Progenitor cell of endocrine pancreas (in vitro differentiated cells): ENCODE measurements at regions not wholly inside any gene's neighbourhood (a gene's known extent, or its start where the extent isn't known, plus 50 kb on each side); places are given as distances from the start of the nearest gene placed in this dataset.

Experiments used
- DNase-seq: peaks from one replicate; pipeline ENCODE4 v3.0.0; 2021; ENCODE audit warnings: low spot score; ENCODE audit not compliant: unreplicated experiment
- H3K27ac Mint-ChIP-seq: 2 replicates; pipeline ENCODE4 v1.8.0; 2021; ENCODE audit warnings: mild to moderate bottlenecking, moderate library complexity, mixed read lengths
- H3K27me3 Mint-ChIP-seq: 2 replicates; pipeline ENCODE4 v1.8.0; 2021; ENCODE audit warnings: mixed read lengths
- H3K36me3 Mint-ChIP-seq: 2 replicates; pipeline ENCODE4 v1.8.0; 2022; ENCODE audit warnings: mixed read lengths; ENCODE audit not compliant: insufficient read depth
- H3K4me1 Mint-ChIP-seq: 2 replicates; pipeline ENCODE4 v1.8.0; 2021; ENCODE audit warnings: low read depth, mixed read lengths
- H3K4me3 Mint-ChIP-seq: 2 replicates; pipeline ENCODE4 v1.8.0; 2021; ENCODE audit warnings: low read depth, mild to moderate bottlenecking, moderate library complexity, mixed read lengths
- H3K9me3 Mint-ChIP-seq: 2 replicates; pipeline ENCODE4 v1.8.0; 2021; ENCODE audit warnings: low read depth, mixed read lengths
- CTCF ChIP-seq: fragments of 200-600 bp; sonication (generic); IDR thresholded peaks from one replicate; pipeline ENCODE4 v1.5.0; 2021; ENCODE audit warnings: antibody characterized with exemption, mild to moderate bottlenecking; ENCODE audit not compliant: unreplicated experiment

- no peak for TF ChIP-seq CTCF
- no peaks in the 10 kb centered on the region for H3K9me3 Mint-ChIP-seq
- H3K4me3 Mint-ChIP-seq, result no peak overlapping the region
- H3K27me3 Mint-ChIP-seq, result no peaks in the 10 kb centered on the region
- H3K4me1 Mint-ChIP-seq, result no peaks in the 10 kb centered on the region
- no peak for DNase-seq
- H3K36me3 Mint-ChIP-seq, result no peaks in the 10 kb centered on the region
- no peak overlapping the region for H3K27ac Mint-ChIP-seq
Observed at GRCh38 chr3:156615592-156616173, 58.7 kb upstream of the TIPARP start.

DNA sequence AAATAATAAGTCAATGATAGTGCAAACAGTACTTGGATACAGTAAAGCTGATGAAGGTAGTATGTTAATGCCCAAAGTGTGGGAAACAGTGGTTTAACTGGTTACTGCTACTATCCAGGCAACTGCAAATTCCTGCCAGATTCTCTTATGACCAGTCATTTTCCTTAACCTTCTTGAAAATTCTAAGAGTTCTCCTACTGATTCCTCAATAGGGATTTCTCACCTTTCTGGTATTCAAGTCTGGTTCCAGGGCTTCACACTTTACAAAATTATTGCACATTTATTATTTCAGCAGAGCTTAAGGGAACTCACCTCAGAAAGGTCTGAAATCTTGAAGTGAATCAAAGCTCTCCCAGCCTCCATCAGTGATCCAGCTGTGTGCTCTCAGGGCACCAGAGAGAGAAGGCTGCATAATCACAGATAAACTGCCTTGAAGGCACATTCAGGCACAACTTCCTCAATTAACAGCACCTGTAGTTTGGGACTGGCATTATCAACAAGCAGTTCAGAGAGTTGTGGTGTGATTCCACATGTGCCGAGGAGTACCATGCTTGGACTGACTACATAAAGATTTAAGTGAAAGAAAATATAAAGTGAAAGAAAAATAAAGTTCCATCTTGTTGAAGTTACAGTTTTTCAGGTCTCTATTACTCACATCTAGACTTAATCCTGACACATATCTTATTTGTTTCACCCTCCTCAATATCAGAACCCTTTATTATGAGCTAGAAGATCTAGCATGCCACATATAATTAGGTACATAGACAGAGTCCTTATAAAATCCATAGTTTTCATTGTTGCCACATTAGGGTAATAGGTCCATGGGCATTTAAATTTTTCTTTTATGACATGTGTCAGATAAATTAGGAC, 59.5 kb upstream of the TIPARP start:
- Mint-ChIP-seq H3K27me3 (no peaks in the 10 kb centered on the region), H3K4me1 (no peaks in the 10 kb centered on the region), H3K4me3 (no peak overlapping the region), H3K36me3 (no peaks in the 10 kb centered on the region), H3K27ac (no peak overlapping the region), H3K9me3 (no peaks in the 10 kb centered on the region)
- DNase-seq, result no peak
- no peak for TF ChIP-seq CTCF

GRCh38 chr3:156612903-156613302, 58.0 kb upstream of the SSR3 start:
- Mint-ChIP-seq H3K27ac (no peak overlapping the region), H3K9me3 (no peaks in the 10 kb centered on the region), H3K4me3 (no peak overlapping the region), H3K27me3 (peaks cover 10% of the 10 kb centered on the region), H3K36me3 (no peaks in the 10 kb centered on the region), H3K4me1 (peaks cover 2% of the 10 kb centered on the region)
- DNase-seq, result no peak
- TF ChIP-seq CTCF, result no peak

DNA sequence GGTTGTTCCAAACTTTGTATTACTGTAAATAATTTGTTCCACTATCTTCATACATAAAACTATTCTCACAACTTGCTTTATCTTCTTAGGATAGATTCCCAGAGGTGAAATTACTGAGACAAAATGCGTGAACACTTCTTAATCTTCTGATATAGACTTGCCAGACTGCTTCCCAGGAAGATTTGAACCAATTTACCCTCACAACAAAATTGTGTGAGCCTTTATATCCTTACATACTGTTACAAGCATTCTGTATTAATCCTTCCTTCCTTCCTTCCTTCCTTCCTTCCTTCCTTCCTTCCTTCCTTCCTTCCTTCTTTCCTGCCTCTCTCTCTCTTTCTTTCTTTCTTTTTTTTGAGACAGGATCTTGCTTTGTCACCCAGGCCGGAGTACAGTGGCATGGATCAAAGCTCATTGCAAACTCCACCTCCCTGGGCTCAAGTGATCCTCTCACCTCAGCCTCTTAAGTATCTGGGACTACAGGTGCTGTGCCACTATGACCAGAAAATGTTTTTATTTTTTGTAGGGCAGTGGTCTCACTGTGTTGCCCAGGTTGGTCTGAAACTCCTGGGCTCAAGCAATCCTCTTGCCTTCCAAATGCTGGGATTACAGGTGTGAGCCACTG, 57.1 kb upstream of the SSR3 start:
- H3K9me3 Mint-ChIP-seq, result no peaks in the 10 kb centered on the region
- H3K27me3 Mint-ChIP-seq, result peaks cover 16% of the 10 kb centered on the region
- no peaks in the 10 kb centered on the region for H3K36me3 Mint-ChIP-seq
- H3K4me1 Mint-ChIP-seq, result peaks cover 2% of the 10 kb centered on the region
- H3K4me3 Mint-ChIP-seq, result no peak overlapping the region
- TF ChIP-seq CTCF, result no peak
- no peak overlapping the region for H3K27ac Mint-ChIP-seq
- no peak for DNase-seq

DNA sequence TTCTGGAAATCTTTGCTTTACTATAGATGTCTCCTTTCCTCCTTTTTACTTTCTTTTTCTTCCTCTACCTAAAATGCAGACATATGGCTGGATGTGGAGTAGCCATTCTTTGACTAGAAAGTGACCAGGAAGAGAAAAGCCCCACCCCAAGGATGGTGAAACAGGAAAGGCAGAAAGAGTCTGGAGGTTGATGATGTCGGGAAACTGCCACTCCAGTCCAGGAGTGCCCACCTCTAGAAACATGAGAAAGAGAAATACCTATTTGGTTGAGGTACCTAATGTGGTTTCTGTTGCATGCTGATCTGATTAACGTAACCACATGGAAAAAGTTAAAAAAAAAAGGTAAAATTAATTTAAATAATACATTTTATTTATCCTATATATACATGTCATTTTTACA, 55.2 kb upstream of the SSR3 start:
- Mint-ChIP-seq H3K4me1 (peaks cover 13% of the 10 kb centered on the region), H3K27me3 (peaks cover 16% of the 10 kb centered on the region), H3K9me3 (no peaks in the 10 kb centered on the region), H3K36me3 (no peaks in the 10 kb centered on the region), H3K4me3 (no peak overlapping the region), H3K27ac (no peak overlapping the region)
- no peak for TF ChIP-seq CTCF
- no peak for DNase-seq
